ENCODE measurements at regions not wholly inside any gene's neighbourhood (a gene's known extent, or its start where the extent isn't known, plus 50 kb on each side); places are given as distances from the start of the nearest gene placed in this dataset.

DNA sequence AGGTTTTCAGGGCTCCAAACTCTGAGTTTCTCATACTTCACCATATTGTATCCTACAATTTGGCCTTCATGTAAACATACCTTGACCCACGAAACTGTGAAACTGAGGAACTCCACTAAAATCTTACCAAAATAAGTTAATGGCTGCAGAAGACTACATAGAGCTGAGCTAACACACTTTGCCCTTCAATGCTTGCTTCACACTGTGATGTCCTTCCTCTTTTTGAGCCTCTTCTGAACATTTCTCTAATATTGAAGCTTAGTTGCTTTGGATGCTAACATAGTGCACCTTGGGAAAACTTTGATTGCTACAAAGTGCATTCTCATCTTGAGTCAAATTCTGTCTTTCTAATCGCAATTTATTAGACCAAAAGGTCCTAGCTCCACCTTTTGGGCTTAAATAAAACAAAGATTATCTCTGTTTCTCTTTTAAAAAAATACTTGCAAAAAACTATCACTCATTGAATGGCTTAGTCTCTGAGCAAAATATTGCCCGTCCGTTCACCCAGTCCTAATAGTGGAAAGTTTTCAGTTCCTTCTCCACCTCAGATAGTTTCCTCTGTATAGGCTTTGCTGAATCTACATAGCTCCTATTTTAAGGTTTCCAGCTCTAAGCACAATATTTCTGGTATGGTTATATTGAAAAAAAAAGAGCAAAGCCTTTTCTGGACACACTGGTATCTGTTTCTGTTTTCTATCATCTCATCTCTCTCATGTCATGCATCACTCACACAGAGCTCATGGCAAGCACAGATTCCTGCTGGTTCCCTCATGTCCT is 494.6 kb downstream of the RFPL4B start:
- TF ChIP-seq, protein P1, sequence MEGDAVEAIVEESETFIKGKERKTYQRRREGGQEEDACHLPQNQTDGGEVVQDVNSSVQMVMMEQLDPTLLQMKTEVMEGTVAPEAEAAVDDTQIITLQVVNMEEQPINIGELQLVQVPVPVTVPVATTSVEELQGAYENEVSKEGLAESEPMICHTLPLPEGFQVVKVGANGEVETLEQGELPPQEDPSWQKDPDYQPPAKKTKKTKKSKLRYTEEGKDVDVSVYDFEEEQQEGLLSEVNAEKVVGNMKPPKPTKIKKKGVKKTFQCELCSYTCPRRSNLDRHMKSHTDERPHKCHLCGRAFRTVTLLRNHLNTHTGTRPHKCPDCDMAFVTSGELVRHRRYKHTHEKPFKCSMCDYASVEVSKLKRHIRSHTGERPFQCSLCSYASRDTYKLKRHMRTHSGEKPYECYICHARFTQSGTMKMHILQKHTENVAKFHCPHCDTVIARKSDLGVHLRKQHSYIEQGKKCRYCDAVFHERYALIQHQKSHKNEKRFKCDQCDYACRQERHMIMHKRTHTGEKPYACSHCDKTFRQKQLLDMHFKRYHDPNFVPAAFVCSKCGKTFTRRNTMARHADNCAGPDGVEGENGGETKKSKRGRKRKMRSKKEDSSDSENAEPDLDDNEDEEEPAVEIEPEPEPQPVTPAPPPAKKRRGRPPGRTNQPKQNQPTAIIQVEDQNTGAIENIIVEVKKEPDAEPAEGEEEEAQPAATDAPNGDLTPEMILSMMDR (IDR thresholded peaks at IDR 0.05), result no peak
- DNase-seq (ENCODE audit: low spot score), result no peak

DNA sequence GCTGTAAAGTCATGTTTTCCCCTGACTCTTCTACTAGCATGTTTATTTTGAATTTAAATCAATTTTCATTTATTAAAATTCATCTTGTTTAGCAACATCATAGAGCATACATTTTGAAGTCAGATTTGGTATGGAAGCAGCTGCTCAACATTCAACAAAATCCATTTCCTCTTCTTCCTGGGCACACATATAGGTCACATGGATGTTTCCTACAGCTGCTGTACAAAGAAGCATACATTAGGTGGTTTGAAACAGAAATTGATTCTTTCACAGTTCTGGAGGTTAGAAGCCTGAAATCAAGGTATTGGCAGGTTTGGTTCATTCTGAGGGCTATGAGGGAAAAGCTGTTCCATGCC is 495.2 kb downstream of the RFPL4B start:
- Histone ChIP-seq H3K4me3 (no peak overlapping the region), H3K36me3 (no peaks in the 10 kb centered on the region), H3K4me1 (no peaks in the 10 kb centered on the region), H3K9me3 (peaks cover 0 to 6% of the 10 kb centered on the region in 2 donors), H3K27ac (no peak overlapping the region), H3K27me3 (no peaks in the 10 kb centered on the region)
- no peak for DNase-seq (ENCODE audit: low spot score)
- TF ChIP-seq, protein P1 (IDR thresholded peaks at IDR 0.05), result no peak

More for the DNA sequence above, 494.6 kb downstream of the RFPL4B start:
- Histone ChIP-seq H3K27me3 (no peaks in the 10 kb centered on the region), H3K9me3 (peaks cover 0 to 6% of the 10 kb centered on the region in 2 donors), H3K36me3 (no peaks in the 10 kb centered on the region), H3K27ac (no peak overlapping the region), H3K4me3 (no peak overlapping the region), H3K4me1 (no peaks in the 10 kb centered on the region)

DNA sequence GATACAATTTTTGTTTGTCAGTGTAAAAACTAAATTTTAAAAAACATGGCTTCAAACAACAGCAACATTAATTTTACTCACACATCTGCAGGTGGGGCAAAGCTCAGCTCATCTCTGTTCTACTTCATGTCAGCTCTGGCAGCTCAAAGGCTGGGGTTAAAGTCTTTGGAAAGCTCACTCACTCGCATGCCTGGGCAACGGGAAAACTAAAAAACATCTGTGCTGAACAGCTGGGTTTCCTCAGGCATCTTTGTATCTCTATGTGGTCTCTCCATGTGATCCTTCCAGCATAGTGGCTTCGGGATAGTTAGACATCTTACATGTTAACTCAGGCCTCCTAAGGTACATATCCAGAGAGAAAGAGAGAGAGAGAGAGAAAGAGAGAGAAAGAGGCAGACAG is 499.6 kb downstream of the RFPL4B start:
- Histone ChIP-seq H3K9me3 (peaks cover 0 to 6% of the 10 kb centered on the region in 2 donors), H3K27me3 (no peaks in the 10 kb centered on the region), H3K27ac (no peak overlapping the region), H3K4me3 (no peak overlapping the region), H3K4me1 (no peaks in the 10 kb centered on the region), H3K36me3 (no peaks in the 10 kb centered on the region)
- TF ChIP-seq, protein P1 (IDR thresholded peaks at IDR 0.05), result no peak
- no peak for DNase-seq (ENCODE audit: low spot score)

DNA sequence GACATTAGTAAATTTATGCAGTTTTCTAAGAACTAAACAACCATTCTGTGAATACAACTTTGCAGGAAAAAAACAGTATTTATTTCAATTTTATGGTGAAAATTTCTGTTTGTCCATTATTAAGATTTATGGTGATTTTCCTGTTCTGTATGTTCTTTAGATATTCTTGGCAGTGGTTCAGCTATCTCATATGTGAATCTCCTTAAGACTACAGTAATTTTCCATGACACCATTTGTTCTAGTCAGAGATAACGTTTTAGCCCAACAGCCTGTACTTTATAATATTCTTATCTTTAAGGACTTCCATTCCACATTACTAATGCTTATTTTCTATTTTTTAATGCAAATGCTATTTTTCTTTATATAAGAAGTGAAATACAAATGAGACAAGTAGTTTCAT is 504.0 kb downstream of the RFPL4B start:
- Histone ChIP-seq H3K4me3 (no peak overlapping the region), H3K9me3 (no peaks in the 10 kb centered on the region), H3K36me3 (no peaks in the 10 kb centered on the region), H3K4me1 (no peaks in the 10 kb centered on the region), H3K27ac (no peak overlapping the region), H3K27me3 (no peaks in the 10 kb centered on the region)
- no peak for DNase-seq (ENCODE audit: low spot score)
- TF ChIP-seq, protein P1 (IDR thresholded peaks at IDR 0.05), result no peak

DNA sequence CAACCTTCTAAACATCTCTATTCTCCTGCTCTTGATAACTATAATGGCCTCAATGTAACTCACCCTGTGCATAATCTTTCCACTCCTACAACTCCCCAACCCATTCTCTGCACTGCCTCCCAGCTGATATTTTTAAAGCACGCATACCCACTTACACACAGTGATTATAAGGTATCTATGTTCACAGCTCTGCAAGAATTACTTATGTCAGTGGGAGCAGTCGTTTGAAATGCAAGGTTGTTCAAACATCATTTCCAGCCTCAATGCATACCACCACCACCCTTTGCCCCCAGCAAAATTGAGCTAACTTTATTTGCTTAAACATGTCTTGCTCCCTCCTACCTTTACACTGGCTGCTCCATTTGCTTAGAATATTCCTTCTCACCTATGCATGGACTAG is 506.0 kb downstream of the RFPL4B start:
- H3K4me3 ChIP-seq, result no peak overlapping the region
- TF ChIP-seq, protein P1 (IDR thresholded peaks at IDR 0.05), result no peak
- no peaks in the 10 kb centered on the region for H3K4me1 ChIP-seq
- no peak for DNase-seq (ENCODE audit: low spot score)
- no peaks in the 10 kb centered on the region for H3K36me3 ChIP-seq
- H3K27me3 ChIP-seq, result no peaks in the 10 kb centered on the region
- H3K9me3 ChIP-seq, result no peaks in the 10 kb centered on the region
- H3K27ac ChIP-seq, result no peak overlapping the region

DNA sequence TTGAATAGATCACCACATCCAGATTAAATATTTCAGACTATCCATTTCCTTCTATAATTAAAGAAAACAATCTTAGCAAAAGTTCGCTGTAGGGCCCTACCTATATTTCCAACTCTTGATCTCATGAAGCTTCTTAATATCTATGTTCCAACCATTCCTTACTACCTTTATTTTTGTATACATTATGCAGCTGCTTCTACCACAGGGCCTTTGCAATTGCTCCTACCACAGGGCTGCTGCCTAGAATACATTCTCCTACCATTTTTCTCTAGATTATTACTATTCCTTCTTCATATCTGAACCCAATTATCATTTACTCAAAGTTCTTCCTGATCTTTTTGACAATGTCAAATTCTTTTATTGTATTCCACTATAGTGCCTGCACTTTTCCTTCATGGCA is 516.6 kb downstream of the RFPL4B start:
- Histone ChIP-seq H3K27ac (no peak overlapping the region), H3K36me3 (no peaks in the 10 kb centered on the region), H3K27me3 (no peaks in the 10 kb centered on the region), H3K4me3 (no peak overlapping the region), H3K4me1 (no peaks in the 10 kb centered on the region), H3K9me3 (peaks cover 0 to under 1% of the 10 kb centered on the region in 2 donors)
- DNase-seq (ENCODE audit: low spot score), result no peak
- TF ChIP-seq, protein P1 (IDR thresholded peaks at IDR 0.05), result no peak
